Effector CD8-positive, alpha-beta T cell (primary cell): ENCODE measurements at regions not wholly inside any gene's neighbourhood (a gene's known extent, or its start where the extent isn't known, plus 50 kb on each side); places are given as distances from the start of the nearest gene placed in this dataset.

Source experiments
- DNase-seq: peaks from one replicate; lab custom pipeline; 2025; lab: John Stamatoyannopoulos, UW

GRCh38 chrX:69365349-69365748 is 138.8 kb upstream of the NALF2 start:
- no peak for DNase-seq

- DNase-seq, result no peak
Measured at GRCh38 chrX:69362856-69363255, 141.3 kb upstream of the NALF2 start.

- DNase-seq, result no peak
Measured at GRCh38 chrX:69362354-69362753, 141.8 kb upstream of the NALF2 start.

- DNase-seq, result no peak
Measured at GRCh38 chrX:69361311-69361845, 142.7 kb upstream of the NALF2 start.

GRCh38 chrX:69357317-69357716 is 146.8 kb upstream of the NALF2 start:
- DNase-seq, result no peak

GRCh38 chrX:69324851-69325250 is 159.6 kb upstream of the PJA1 start:
- DNase-seq, result no peak

GRCh38 chrX:69323786-69324720 is 158.8 kb upstream of the PJA1 start:
- DNase-seq, result no peak

GRCh38 chrX:69321789-69322188 is 156.5 kb upstream of the PJA1 start:
- no peak for DNase-seq

GRCh38 chrX:69321006-69321655 is 155.9 kb upstream of the PJA1 start:
- DNase-seq, result no peak

- no peak for DNase-seq
Measured at GRCh38 chrX:69320116-69320515, 154.9 kb upstream of the PJA1 start.

- DNase-seq, result no peak
Measured at GRCh38 chrX:69319376-69319775, 154.1 kb upstream of the PJA1 start.

GRCh38 chrX:69318651-69319340 is 153.5 kb upstream of the PJA1 start:
- no peak for DNase-seq

- no peak for DNase-seq
Measured at GRCh38 chrX:69317721-69318120, 152.5 kb upstream of the PJA1 start.

- no peak for DNase-seq
Measured at GRCh38 chrX:69314436-69315348, 149.4 kb upstream of the PJA1 start.

- no peak for DNase-seq
Measured at GRCh38 chrX:69313617-69314290, 148.5 kb upstream of the PJA1 start.

GRCh38 chrX:69311936-69312670 is 146.8 kb upstream of the PJA1 start:
- no peak for DNase-seq

GRCh38 chrX:69309074-69309792 is 144.0 kb upstream of the PJA1 start:
- no peak for DNase-seq

- no peak for DNase-seq
Measured at GRCh38 chrX:69307756-69308155, 142.5 kb upstream of the PJA1 start.

- DNase-seq, result no peak
Measured at GRCh38 chrX:69307029-69307428, 141.8 kb upstream of the PJA1 start.

- DNase-seq, result no peak
Measured at GRCh38 chrX:69306063-69306404, 140.8 kb upstream of the PJA1 start.
